IMR-90 (cell line): ENCODE measurements at regions not wholly inside any gene's neighbourhood (a gene's known extent, or its start where the extent isn't known, plus 50 kb on each side); places are given as distances from the start of the nearest gene placed in this dataset.

Experiments used
- ATAC-seq: fragments of 200-7000 bp; cut with Tn5 transposase; 2 replicates; pipeline ENCODE4 v1.9.1; 2020; ENCODE audit warnings: low read depth, mild to moderate bottlenecking, moderate library complexity
- BruUV-seq: library from RNA; stranded (reverse); fragments of 400-500 nt; replicated peaks from 2 replicates; lab custom pipeline; 2021; lab: Mats Ljungman, UMichigan
- CTCF ChIA-PET: fragments of 300-600 bp; formaldehyde crosslinking; extraction: SDS; loops from one replicate; lab custom pipeline; 2021; ENCODE audit warnings: antibody characterized with exemption; lab: Yijun Ruan, JAX
- POLR2A ChIA-PET: fragments of 300-600 bp; sonication (Branson Sonifier 250); formaldehyde crosslinking; loops from one replicate; lab custom pipeline; 2022; ENCODE audit warnings: antibody characterized with exemption; ENCODE audit not compliant: unreplicated experiment; lab: Charles Lee
- DNase-seq: peaks from one replicate; pipeline ENCODE4 v3.0.0; 2013
- H2AFZ ChIP-seq: replicated peaks from 2 replicates; pipeline ENCODE3; 2013; ENCODE audit warnings: low read length, mild to moderate bottlenecking; ENCODE audit not compliant: poor library complexity
- H2AK5ac ChIP-seq: 2 replicates; pipeline ENCODE4 v1.6.1; 2013; ENCODE audit warnings: low read depth, low read length, inconsistent platforms
- H2AK9ac ChIP-seq: replicated peaks from 2 replicates; pipeline ENCODE3; 2013; ENCODE audit warnings: mild to moderate bottlenecking, low read depth, low read length, moderate library complexity; ENCODE audit not compliant: poor library complexity
- H2BK120ac ChIP-seq: 2 replicates; pipeline ENCODE4 v1.6.1; 2013; ENCODE audit warnings: low read depth, low read length, inconsistent platforms
- H2BK15ac ChIP-seq: 3 replicates; pipeline ENCODE4 v1.6.1; 2013; ENCODE audit warnings: low read depth, low read length, inconsistent platforms
- H2BK20ac ChIP-seq: 2 replicates; pipeline ENCODE4 v1.6.1; 2013; ENCODE audit warnings: low read depth, mild to moderate bottlenecking, inconsistent platforms, low read length, moderate library complexity
- H2BK5ac ChIP-seq: 2 replicates; pipeline ENCODE4 v1.6.1; 2013; ENCODE audit warnings: mild to moderate bottlenecking, low read depth, low read length, inconsistent platforms; ENCODE audit not compliant: poor library complexity, severe bottlenecking
- H3K14ac ChIP-seq: replicated peaks from 2 replicates; pipeline ENCODE4 v1.6.1; 2013; ENCODE audit warnings: low read depth, low read length, inconsistent platforms
- H3K18ac ChIP-seq: 2 replicates; pipeline ENCODE4 v1.6.1; 2013; ENCODE audit warnings: low read depth, low read length, control low read depth
- H3K23ac ChIP-seq: 2 replicates; pipeline ENCODE4 v1.6.1; 2013; ENCODE audit warnings: low read depth, low read length, inconsistent platforms
- H3K27ac ChIP-seq: 2 replicates; pipeline ENCODE4 v1.5.1; 2013; ENCODE audit warnings: mild to moderate bottlenecking, control low read depth, low read length; ENCODE audit not compliant: insufficient read depth
- H3K27me3 ChIP-seq: 2 replicates; pipeline ENCODE4 v1.6.1; 2013; ENCODE audit warnings: low read length; ENCODE audit not compliant: control insufficient read depth, insufficient read depth
- H3K36me3 ChIP-seq: 2 replicates; pipeline ENCODE4 v1.6.1; 2013; ENCODE audit warnings: low read length, mixed read lengths; ENCODE audit not compliant: control insufficient read depth, insufficient read depth
- H3K4ac ChIP-seq: 2 replicates; pipeline ENCODE4 v1.6.1; 2013; ENCODE audit warnings: low read depth, low read length, inconsistent platforms
- H3K4me1 ChIP-seq: 2 replicates; pipeline ENCODE4 v1.6.1; 2013; ENCODE audit warnings: low read length, mixed read lengths; ENCODE audit not compliant: control insufficient read depth, insufficient read depth
- H3K4me2 ChIP-seq: 2 replicates; pipeline ENCODE4 v1.6.1; 2013; ENCODE audit warnings: low read depth, mild to moderate bottlenecking, control low read depth, low read length, moderate library complexity
- H3K4me3 ChIP-seq: 2 replicates; pipeline ENCODE4 v1.5.1; 2013; ENCODE audit warnings: low read depth, mild to moderate bottlenecking, control low read depth, low read length, moderate library complexity; ENCODE audit not compliant: insufficient read depth
- H3K56ac ChIP-seq: 2 replicates; pipeline ENCODE4 v1.6.1; 2013; ENCODE audit warnings: low read length, inconsistent platforms; ENCODE audit not compliant: insufficient read depth; ENCODE audit errors: extremely low read depth
- H3K79me1 ChIP-seq, 2 experiments: 2 replicates each; pipeline ENCODE4 v1.6.1; 2013; ENCODE audit warnings: low read length in 2 of 2, inconsistent platforms in 1 of 2, low read depth in 1 of 2
- H3K9ac ChIP-seq: 2 replicates; pipeline ENCODE4 v1.6.1; 2013; ENCODE audit warnings: low read depth, low read length, control low read depth
- H3K9me1 ChIP-seq: 2 replicates; pipeline ENCODE4 v1.6.1; 2013; ENCODE audit warnings: low read length, inconsistent platforms; ENCODE audit not compliant: insufficient read depth
- H3K9me3 ChIP-seq: 2 replicates; pipeline ENCODE4 v1.6.1; 2013; ENCODE audit warnings: low read length; ENCODE audit not compliant: control insufficient read depth, insufficient read depth
- H4K20me1 ChIP-seq: 2 replicates; pipeline ENCODE4 v1.6.1; 2013; ENCODE audit warnings: low read length, inconsistent platforms; ENCODE audit not compliant: insufficient read depth
- H4K5ac ChIP-seq: 2 replicates; pipeline ENCODE4 v1.6.1; 2013; ENCODE audit warnings: mild to moderate bottlenecking, low read depth, low read length, control low read depth
- H4K8ac ChIP-seq, 2 experiments: 2 replicates each; pipeline ENCODE4 v1.6.1; 2013; ENCODE audit warnings: low read depth in 2 of 2, low read length in 2 of 2, control low read depth in 1 of 2, inconsistent platforms in 1 of 2
- H4K91ac ChIP-seq: 2 replicates; pipeline ENCODE4 v1.6.1; 2013; ENCODE audit warnings: low read depth, low read length, inconsistent platforms; ENCODE audit not compliant: insufficient read depth
- BHLHE40 ChIP-seq: fragments of 150-350 bp; IDR thresholded peaks from 2 replicates; pipeline ENCODE4 v1.6.1; 2016; ENCODE audit warnings: mild to moderate bottlenecking, low read depth, low read length
- CEBPB ChIP-seq: IDR thresholded peaks from 2 replicates; pipeline ENCODE4 v1.6.1; 2012; ENCODE audit warnings: low read depth, low read length, improper control_type of control experiment
- CHD1 ChIP-seq: IDR thresholded peaks from 2 replicates; pipeline ENCODE4 v1.6.1; 2012; ENCODE audit warnings: low read depth, low read length, improper control_type of control experiment
- FOS ChIP-seq: fragments of 150-350 bp; IDR thresholded peaks from 2 replicates; pipeline ENCODE4 v1.6.1; 2016; ENCODE audit warnings: low read depth, low read length
- MAFK ChIP-seq: IDR thresholded peaks from 2 replicates; pipeline ENCODE4 v1.6.1; 2012; ENCODE audit warnings: low read depth, low read length, improper control_type of control experiment
- MAZ ChIP-seq: IDR thresholded peaks from 2 replicates; pipeline ENCODE4 v1.6.1; 2012; ENCODE audit warnings: low read depth, mild to moderate bottlenecking, low read length, improper control_type of control experiment, moderate library complexity, borderline replicate concordance
- MXI1 ChIP-seq: IDR thresholded peaks from 2 replicates; pipeline ENCODE4 v1.6.1; 2012; ENCODE audit warnings: low read depth, mild to moderate bottlenecking, low read length, moderate library complexity, borderline replicate concordance
- NFE2L2 ChIP-seq: fragments of 150-350 bp; IDR thresholded peaks from 2 replicates; pipeline ENCODE4 v1.6.1; 2016; ENCODE audit warnings: low read depth, mild to moderate bottlenecking, low read length
- POLR2A ChIP-seq: IDR thresholded peaks from 2 replicates; pipeline ENCODE4 v1.6.1; 2012; ENCODE audit warnings: mild to moderate bottlenecking, low read depth, low read length
- RAD21 ChIP-seq: IDR thresholded peaks from 2 replicates; pipeline ENCODE4 v1.6.1; 2012; ENCODE audit warnings: low read length, improper control_type of control experiment
- RCOR1 ChIP-seq: IDR thresholded peaks from 2 replicates; pipeline ENCODE4 v1.6.1; 2012; ENCODE audit warnings: mild to moderate bottlenecking, low read length, improper control_type of control experiment; ENCODE audit not compliant: insufficient replicate concordance
- RFX5 ChIP-seq: IDR thresholded peaks from 2 replicates; pipeline ENCODE4 v1.8.0; 2012; ENCODE audit warnings: low read depth, mild to moderate bottlenecking, low read length, moderate library complexity
- SMC3 ChIP-seq: fragments of 150-350 bp; IDR thresholded peaks from 2 replicates; pipeline ENCODE4 v1.6.1; 2016; ENCODE audit warnings: low read depth, mild to moderate bottlenecking, antibody characterized with exemption, low read length, moderate library complexity
- WGBS, 2 experiments: methylation state at CpG; one replicate each; pipeline versions ENCODE4 v1.1.5 to v1.1.7; 2013; ENCODE audit warnings: missing lambda C conversion rate in 2 of 2; ENCODE audit not compliant: insufficient read length in 1 of 2; ENCODE audit errors: extremely low coverage in 2 of 2; 5-methylcytosine and 5-hydroxymethylcytosine counted together
- dilution Hi-C: fragments of 300-500 bp; cut with HindIII; formaldehyde crosslinking; loops from one replicate; pipeline ENCODE4 v1.14.3; 2018; ENCODE audit warnings: low sequenced_read_pairs; ENCODE audit not compliant: unreplicated experiment
- in situ Hi-C: fragments of 300-500 bp; cut with MboI; formaldehyde crosslinking; loops from 3 replicates; pipeline ENCODE4 v1.14.3; 2019; ENCODE audit warnings: low sequenced_read_pairs, inconsistent platforms, mixed read lengths
- intact Hi-C: fragments of 100-400 bp; cut with micrococcal nuclease; formaldehyde crosslinking; loops from 2 replicates; pipeline ENCODE4 v1.10.0; 2022
- TF ChIP-seq, protein P1 (sequence below): conservative IDR thresholded peaks from 2 replicates; pipeline ENCODE4 v1.5.1; 2012; ENCODE audit warnings: mild to moderate bottlenecking, low read depth, low read length, improper control_type of control experiment
- TF ChIP-seq, protein P2 (sequence below): fragments of 150-350 bp; IDR thresholded peaks from 2 replicates; pipeline ENCODE4 v1.6.1; 2016; ENCODE audit warnings: low read depth, mild to moderate bottlenecking, low read length, moderate library complexity, borderline replicate concordance
- TF ChIP-seq, protein P3 (sequence below): fragments of 150-350 bp; IDR thresholded peaks from 2 replicates; pipeline ENCODE4 v1.6.1; 2017; ENCODE audit warnings: mild to moderate bottlenecking, antibody characterized with exemption, low read length, low read depth

DNA sequence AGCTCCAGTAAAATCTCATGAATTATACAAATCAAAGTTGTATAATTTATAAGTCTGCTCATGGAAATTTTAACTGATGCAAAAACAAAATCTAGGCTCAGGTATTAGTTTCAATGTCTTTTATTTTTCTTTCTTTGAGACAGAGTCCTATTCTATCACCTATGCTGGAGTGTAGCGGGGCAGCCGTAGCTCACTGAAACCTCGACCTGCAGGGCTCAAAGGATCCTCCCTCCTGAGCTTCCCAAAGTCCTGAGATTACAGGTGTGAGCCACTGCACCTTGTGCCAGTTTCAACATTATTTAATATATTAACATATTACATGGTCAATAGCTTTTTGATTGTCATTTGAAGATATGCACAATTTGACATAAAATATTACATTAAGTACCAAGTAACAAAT is 678.7 kb downstream of the ARAP2 start:
- Histone ChIP-seq H4K20me1 (no peaks in the 10 kb centered on the region), H3K4me1 (no peaks in the 10 kb centered on the region), H3K23ac (no peak overlapping the region), H3K18ac (no peak overlapping the region), H4K5ac (no peak overlapping the region), H2BK5ac (no peak overlapping the region), H3K4me3 (no peak overlapping the region), H3K79me1 (no peaks in the 10 kb centered on the region), H4K8ac (no peak overlapping the region), H2AK9ac (no peak overlapping the region), H3K4me2 (no peak overlapping the region), H2BK120ac (no peak overlapping the region), H3K36me3 (no peaks in the 10 kb centered on the region), H3K27ac (no peak overlapping the region), H3K56ac (no peak overlapping the region), H3K14ac (no peak overlapping the region), H2BK20ac (no peak overlapping the region), H3K9ac (no peak overlapping the region), H2AFZ (no peak overlapping the region), H3K4ac (no peak overlapping the region), H2AK5ac (no peak overlapping the region), H4K91ac (no peak overlapping the region), H2BK15ac (no peak overlapping the region), H3K9me3 (no peaks in the 10 kb centered on the region), H3K9me1 (no peaks in the 10 kb centered on the region), H3K27me3 (no peaks in the 10 kb centered on the region)
- dilution Hi-C loops (no loop called here), in situ Hi-C loops (no loop called here), intact Hi-C loops (no loop called here)
- ChIA-PET CTCF (no interaction called here), POLR2A (no interaction called here)
- WGBS, 2 experiments = no CpG with 5 or more reads among the region's 3 CpGs
- ATAC-seq (no peak), DNase-seq (no peak)
- BruUV-seq = no TSS peak
- TF ChIP-seq CEBPB (no peak), FOS (no peak), POLR2A (no peak), CHD1 (no peak), NFE2L2 (no peak), MAZ (no peak), RFX5 (no peak), SMC3 (no peak), RAD21 (no peak), MXI1 (no peak), RCOR1 (no peak), MAFK (no peak), BHLHE40 (no peak)
- TF ChIP-seq, protein P1, sequence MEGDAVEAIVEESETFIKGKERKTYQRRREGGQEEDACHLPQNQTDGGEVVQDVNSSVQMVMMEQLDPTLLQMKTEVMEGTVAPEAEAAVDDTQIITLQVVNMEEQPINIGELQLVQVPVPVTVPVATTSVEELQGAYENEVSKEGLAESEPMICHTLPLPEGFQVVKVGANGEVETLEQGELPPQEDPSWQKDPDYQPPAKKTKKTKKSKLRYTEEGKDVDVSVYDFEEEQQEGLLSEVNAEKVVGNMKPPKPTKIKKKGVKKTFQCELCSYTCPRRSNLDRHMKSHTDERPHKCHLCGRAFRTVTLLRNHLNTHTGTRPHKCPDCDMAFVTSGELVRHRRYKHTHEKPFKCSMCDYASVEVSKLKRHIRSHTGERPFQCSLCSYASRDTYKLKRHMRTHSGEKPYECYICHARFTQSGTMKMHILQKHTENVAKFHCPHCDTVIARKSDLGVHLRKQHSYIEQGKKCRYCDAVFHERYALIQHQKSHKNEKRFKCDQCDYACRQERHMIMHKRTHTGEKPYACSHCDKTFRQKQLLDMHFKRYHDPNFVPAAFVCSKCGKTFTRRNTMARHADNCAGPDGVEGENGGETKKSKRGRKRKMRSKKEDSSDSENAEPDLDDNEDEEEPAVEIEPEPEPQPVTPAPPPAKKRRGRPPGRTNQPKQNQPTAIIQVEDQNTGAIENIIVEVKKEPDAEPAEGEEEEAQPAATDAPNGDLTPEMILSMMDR = no peak
- TF ChIP-seq, protein P2, sequence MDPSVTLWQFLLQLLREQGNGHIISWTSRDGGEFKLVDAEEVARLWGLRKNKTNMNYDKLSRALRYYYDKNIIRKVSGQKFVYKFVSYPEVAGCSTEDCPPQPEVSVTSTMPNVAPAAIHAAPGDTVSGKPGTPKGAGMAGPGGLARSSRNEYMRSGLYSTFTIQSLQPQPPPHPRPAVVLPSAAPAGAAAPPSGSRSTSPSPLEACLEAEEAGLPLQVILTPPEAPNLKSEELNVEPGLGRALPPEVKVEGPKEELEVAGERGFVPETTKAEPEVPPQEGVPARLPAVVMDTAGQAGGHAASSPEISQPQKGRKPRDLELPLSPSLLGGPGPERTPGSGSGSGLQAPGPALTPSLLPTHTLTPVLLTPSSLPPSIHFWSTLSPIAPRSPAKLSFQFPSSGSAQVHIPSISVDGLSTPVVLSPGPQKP = no peak
- TF ChIP-seq, protein P3, sequence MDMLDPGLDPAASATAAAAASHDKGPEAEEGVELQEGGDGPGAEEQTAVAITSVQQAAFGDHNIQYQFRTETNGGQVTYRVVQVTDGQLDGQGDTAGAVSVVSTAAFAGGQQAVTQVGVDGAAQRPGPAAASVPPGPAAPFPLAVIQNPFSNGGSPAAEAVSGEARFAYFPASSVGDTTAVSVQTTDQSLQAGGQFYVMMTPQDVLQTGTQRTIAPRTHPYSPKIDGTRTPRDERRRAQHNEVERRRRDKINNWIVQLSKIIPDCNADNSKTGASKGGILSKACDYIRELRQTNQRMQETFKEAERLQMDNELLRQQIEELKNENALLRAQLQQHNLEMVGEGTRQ = no peak
